GM19324 (cell line): ENCODE measurements at regions not wholly inside any gene's neighbourhood (a gene's known extent, or its start where the extent isn't known, plus 50 kb on each side); places are given as distances from the start of the nearest gene placed in this dataset.
"Not testable (repeated sequence)": the region's sequence is repeated elsewhere in the genome, so short reads cannot be mapped to it uniquely, and the experiment has no call there.

ENCODE experiments used
- ATAC-seq: cut with Tn5 transposase; IDR thresholded peaks from one replicate; pipeline ENCODE4 v1.9.1; 2021; ENCODE audit warnings: mild to moderate bottlenecking, moderate library complexity; ENCODE audit not compliant: unreplicated experiment, low FRiP score

- ATAC-seq: no peak
These were observed 514.1 kb downstream of the ETNK1 start for GRCh38 chr12:23139026-23139425.

- ATAC-seq: no peak
These were observed 515.7 kb downstream of the ETNK1 start for GRCh38 chr12:23140710-23141109.

- ATAC-seq: no peak
These were observed 516.4 kb downstream of the ETNK1 start for GRCh38 chr12:23141335-23141734.

- not testable (repeated sequence) for ATAC-seq
These were observed 521.1 kb downstream of the ETNK1 start for GRCh38 chr12:23146070-23146469.

- ATAC-seq: no peak
These were observed 543.5 kb downstream of the ETNK1 start for GRCh38 chr12:23168459-23168858.

GRCh38 chr12:23169012-23169695 lies 544.2 kb downstream of the ETNK1 start:
- ATAC-seq: no peak

- ATAC-seq: no peak
These were observed 544.7 kb downstream of the ETNK1 start for GRCh38 chr12:23169696-23170013.

GRCh38 chr12:23174917-23175316 lies 549.9 kb downstream of the ETNK1 start:
- no peak for ATAC-seq

- ATAC-seq: no peak
These were observed 560.4 kb downstream of the ETNK1 start for GRCh38 chr12:23185346-23185745.

- ATAC-seq: no peak
These were observed 562.0 kb downstream of the ETNK1 start for GRCh38 chr12:23186950-23187349.

GRCh38 chr12:23193552-23193951 lies 568.6 kb downstream of the ETNK1 start:
- no peak for ATAC-seq

- no peak for ATAC-seq
These were observed 572.3 kb downstream of the ETNK1 start for GRCh38 chr12:23197266-23197665.

- ATAC-seq: no peak
These were observed 577.8 kb downstream of the ETNK1 start for GRCh38 chr12:23202728-23203127.

GRCh38 chr12:23204933-23205778 lies 580.2 kb downstream of the ETNK1 start:
- peak; percentile 62 for ATAC-seq

- ATAC-seq: no peak
These were observed 584.8 kb downstream of the ETNK1 start for GRCh38 chr12:23209793-23210192.

- ATAC-seq: no peak
These were observed 585.6 kb downstream of the ETNK1 start for GRCh38 chr12:23210573-23210972.

GRCh38 chr12:23211384-23212320 lies 586.7 kb downstream of the ETNK1 start:
- no peak for ATAC-seq

- no peak for ATAC-seq
These were observed 592.2 kb downstream of the ETNK1 start for GRCh38 chr12:23217158-23217557.

- ATAC-seq: no peak
These were observed 592.7 kb downstream of the ETNK1 start for GRCh38 chr12:23217667-23218066.

- no peak for ATAC-seq
These were observed 596.1 kb downstream of the ETNK1 start for GRCh38 chr12:23221066-23221465.

- no peak for ATAC-seq
These were observed 597.0 kb downstream of the ETNK1 start for GRCh38 chr12:23221926-23222325.
